ENCODE measurements at regions not wholly inside any gene's neighbourhood (a gene's known extent, or its start where the extent isn't known, plus 50 kb on each side); places are given as distances from the start of the nearest gene placed in this dataset.

DNA sequence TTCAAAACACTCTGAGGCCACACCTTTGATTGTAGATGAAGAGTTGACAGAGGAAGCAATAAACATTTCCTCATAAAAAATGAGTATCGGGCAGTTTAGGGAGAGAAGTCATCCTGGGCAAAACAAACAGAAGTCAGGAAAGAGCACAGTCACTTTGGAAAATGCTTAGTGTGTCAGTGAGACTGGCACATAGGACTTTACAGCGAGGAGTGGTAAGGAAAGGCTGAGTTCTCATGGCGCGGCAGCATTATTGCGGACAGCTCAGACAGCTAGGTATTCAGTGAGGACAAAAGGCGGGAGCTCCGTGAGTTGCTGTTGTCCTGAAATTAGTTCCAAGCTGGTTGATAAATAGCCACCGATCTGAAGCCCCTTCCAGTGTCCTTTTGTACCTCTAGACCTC, 229.9 kb downstream of the SNAPC1 start:
- TF ChIP-seq, protein P1, sequence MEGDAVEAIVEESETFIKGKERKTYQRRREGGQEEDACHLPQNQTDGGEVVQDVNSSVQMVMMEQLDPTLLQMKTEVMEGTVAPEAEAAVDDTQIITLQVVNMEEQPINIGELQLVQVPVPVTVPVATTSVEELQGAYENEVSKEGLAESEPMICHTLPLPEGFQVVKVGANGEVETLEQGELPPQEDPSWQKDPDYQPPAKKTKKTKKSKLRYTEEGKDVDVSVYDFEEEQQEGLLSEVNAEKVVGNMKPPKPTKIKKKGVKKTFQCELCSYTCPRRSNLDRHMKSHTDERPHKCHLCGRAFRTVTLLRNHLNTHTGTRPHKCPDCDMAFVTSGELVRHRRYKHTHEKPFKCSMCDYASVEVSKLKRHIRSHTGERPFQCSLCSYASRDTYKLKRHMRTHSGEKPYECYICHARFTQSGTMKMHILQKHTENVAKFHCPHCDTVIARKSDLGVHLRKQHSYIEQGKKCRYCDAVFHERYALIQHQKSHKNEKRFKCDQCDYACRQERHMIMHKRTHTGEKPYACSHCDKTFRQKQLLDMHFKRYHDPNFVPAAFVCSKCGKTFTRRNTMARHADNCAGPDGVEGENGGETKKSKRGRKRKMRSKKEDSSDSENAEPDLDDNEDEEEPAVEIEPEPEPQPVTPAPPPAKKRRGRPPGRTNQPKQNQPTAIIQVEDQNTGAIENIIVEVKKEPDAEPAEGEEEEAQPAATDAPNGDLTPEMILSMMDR (conservative IDR thresholded peaks at IDR 0.05 in 1 of 2, IDR thresholded peaks at IDR 0.05 in 1 of 2; ENCODE audit: low read depth in 1 of 2, low read length in 2 of 2), result no peak
- no peak for TF ChIP-seq EZH2 (IDR thresholded peaks at IDR 0.05; ENCODE audit: low read length, missing control alignments)

All from fibroblast of lung (primary cell).